ENCODE measurements at regions not wholly inside any gene's neighbourhood (a gene's known extent, or its start where the extent isn't known, plus 50 kb on each side); places are given as distances from the start of the nearest gene placed in this dataset.

DNA sequence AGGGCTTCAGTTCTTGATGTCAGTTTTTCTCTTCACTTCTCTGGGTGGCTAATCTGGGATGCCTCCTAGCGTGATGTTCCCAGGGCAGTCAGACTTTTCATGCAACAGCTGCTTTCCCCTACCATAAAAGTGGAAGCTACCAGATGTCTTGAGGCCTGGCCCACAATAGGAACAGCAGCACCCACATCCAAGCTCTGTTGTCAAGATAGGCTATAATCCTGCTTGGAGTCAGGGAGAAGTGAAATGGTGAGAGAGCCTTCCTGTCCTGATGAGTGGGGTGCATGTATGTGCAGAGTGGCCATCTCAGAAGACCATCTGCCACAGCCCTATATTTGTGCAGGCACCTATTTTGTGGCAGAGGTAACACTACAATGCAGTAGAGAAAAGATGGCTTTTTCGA, 108.0 kb downstream of the HTR5A start:
- no peak for DNase-seq (ENCODE audit: low read depth)

DNA sequence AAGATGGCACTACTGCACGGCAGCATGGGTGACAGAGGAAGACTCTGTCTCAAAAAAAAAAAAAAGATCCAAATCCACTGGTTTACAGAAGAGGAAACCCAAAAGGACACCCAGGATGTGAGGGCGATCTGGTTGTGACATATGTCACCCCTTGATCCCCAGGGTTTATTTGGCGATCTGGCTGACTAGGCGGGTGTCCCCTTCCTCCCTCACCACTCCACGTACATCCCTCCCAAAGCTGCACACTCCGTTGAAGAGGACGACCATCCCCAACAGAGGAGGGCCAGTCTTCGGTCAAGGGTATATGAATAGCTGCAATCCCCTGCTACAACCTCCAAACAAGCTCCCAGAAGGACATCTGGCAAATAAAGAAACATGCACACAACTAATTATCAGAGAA, 111.6 kb downstream of the HTR5A start:
- no peak for DNase-seq (ENCODE audit: low read depth)

DNA sequence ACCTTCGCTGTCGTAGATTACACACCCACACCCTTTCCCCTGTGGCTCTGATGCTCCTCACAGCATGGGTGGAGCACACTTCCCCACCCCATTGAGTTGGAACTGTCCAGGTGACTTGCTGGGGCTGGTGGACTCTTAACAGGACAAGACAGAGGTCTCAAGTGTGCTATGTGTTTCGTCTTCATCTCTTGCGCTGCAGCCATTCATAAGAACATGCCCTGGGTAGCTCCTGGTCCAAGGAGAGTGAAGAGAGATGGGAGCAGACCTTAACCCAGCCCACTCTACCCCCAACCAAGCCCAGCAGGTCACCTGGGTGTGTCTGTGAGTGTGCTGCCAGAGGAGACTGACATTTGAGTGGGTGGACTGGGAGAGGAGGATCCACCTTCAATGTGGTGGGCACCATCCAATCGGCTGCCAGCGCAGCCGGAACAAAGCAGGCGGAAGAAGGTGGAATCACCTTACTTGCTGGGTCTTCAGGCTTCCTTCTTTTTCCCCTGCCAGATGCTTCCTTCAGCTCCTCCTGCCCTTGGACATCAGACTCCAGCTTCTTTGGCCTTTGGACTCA, 112.4 kb downstream of the HTR5A start:
- DNase-seq (ENCODE audit: low read depth), result no peak

DNA sequence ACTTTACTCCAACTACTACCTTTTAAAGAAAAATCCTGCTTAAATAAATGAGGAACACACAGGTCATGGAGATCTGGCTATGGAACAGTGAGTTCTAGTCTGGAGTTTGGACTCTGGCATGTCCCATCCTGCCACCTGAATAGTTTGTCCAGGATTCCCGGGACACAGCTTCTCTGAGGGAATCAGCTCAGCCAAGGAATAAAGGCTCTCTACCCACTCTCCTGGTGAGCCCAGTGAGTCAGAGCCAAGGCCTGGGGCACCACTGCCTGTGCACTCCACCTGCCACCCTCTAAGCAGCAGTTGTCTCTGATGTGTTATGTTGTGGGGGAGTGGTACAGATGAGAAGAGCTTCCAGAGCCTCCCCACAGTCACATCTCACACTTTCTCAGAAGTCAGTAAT, 113.5 kb downstream of the HTR5A start:
- DNase-seq (ENCODE audit: low read depth), result no peak

DNA sequence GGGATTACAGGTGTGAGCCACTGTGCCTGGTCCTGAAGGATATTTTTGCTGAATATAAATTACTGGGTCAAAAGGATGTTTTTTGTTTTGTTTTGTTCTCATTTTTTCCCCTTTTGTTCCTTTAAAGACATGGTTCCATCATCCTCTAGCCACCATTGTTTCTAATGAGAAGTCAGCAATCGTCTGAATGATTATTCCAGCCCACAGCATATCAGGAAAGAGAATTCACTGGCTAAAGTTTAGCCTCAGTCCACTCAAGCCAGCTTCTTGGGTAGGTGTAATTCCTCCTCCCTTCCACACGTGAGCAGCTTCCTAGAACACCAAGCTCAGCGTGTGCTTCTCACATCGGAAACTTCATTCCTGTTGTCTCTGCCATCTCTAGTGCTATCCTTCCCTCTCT, 112.8 kb upstream of the INSIG1 start:
- DNase-seq (ENCODE audit: low read depth), result no peak

DNA sequence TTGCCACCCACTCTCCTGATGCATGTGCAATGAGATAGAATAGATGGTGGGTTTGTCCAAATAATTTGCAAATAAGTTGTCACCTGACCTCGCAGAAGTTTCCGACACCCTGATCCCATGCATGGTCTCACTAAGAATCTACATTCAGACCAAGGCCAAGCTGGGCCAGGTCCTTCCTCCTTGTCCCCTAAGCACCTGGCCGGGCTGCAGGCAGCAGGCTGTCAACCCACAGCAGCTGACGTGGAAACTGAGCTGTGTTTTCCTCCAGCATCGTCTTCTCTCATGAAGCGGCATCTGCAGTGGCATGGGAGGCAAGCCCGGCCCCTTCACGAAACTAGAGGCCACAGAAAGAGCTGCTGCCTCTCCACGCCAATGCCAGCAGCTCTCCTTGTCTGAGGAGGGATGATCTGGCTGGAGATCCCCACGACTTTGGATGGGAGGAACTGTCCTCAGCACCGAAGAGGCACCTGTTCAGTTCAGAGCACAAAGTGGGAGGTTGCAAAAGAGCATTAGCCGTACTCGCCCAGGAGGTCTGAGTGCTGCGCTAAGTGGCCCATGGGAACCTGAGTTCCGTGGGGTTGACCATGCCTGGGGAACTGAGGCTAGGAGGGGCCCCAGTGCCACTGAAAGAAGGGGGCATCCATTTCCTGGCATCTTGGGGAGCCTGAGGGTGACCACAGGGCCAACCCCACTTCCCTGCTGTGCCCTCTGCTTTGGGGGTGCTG, 110.5 kb upstream of the INSIG1 start:
- DNase-seq (ENCODE audit: low read depth), result no peak

DNA sequence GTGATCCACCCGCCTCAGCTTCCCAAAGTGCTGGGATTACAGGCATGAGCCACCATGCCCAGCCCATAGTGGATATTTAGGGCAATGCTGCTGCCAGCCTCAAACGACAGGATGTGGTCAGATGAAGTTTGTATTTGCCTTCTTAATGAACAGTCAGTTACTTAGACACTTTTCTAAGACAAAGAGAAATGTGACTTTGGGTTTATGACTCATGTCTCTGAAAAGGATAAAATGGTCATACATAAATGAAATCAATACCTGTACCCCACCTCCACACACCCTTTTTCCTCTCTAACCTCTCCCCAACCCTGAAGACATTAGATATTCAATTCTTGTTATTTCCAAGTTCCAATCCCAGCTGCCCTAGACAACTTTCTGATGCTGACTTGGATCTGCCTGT, 109.3 kb upstream of the INSIG1 start:
- DNase-seq (ENCODE audit: low read depth), result peak; percentile 69

DNA sequence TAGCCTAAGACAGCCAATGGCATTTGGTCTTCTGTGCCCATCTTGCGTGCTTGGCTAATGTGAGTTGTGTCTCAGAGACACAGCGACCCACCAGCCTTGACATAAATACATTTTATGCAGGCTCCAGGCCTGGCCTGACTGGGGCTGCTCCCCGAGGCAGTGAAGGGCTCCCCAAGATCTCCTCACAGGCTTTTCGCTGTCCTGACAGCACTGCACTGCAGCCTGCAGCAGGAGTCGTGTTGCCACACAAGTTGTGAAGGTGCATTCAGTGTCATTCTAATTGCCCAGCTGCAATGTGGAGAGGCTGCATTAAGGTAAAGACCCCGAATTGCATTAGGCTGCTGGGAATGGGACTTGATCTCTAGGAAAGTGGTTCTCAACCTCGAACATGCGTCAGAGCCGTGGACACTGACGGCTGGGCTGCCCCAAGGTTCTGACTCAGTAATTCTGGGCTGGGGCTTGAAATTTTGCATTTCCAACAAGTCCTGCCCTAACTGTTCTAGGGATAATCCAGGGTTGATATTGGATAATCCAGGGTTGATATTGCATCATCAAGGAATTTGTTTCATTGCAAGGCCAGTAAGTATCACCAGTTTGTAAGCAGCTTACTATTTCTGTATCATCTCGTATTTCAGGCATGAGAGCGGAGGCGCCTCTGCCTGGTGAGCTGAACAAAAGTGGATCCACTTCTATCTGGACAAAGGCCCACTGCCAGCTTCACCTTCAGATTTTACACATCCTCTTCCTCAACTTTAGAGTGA, 108.7 kb upstream of the INSIG1 start:
- DNase-seq (ENCODE audit: low read depth), result peak; percentile 15

DNA sequence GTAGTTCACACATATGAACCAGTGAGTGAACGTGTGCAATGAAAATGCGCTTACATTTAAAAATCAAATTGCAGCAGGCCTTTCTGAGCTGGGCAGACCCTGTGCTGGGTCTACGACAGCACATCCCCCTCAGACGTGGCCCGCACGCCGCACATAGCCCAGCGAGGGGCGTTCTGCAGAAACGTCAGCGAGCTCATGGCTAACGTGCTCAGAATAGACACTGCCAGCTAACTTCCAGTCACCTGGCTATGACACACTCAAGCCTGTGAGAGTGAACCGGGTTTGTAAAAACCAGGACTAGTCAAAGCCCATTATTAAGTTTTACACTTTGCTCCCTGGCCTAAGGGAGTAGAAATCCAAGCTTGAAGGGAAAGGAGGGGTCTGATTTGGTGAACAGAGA, 108.1 kb upstream of the INSIG1 start:
- DNase-seq (ENCODE audit: low read depth), result no peak

DNA sequence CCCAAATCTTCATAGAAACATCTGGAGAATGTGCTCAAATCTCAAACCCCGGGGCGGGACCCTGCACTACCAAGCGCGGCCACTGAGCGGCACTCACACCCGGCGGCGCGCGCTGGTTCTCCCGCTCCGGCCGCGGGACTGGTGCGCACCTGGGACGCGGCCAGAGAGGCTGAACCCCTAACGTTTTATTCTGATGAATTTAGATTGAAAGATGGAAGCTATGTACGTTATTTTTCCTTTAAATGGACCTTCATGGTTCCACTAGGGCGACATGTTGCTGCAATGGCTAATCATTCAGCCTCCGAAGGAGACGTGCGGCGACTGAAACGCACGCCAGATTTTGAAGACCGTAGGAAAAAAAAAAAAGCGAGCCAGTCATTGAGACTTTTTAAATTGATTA, 107.0 kb upstream of the INSIG1 start:
- peak; percentile 21 for DNase-seq (ENCODE audit: low read depth)

DNA sequence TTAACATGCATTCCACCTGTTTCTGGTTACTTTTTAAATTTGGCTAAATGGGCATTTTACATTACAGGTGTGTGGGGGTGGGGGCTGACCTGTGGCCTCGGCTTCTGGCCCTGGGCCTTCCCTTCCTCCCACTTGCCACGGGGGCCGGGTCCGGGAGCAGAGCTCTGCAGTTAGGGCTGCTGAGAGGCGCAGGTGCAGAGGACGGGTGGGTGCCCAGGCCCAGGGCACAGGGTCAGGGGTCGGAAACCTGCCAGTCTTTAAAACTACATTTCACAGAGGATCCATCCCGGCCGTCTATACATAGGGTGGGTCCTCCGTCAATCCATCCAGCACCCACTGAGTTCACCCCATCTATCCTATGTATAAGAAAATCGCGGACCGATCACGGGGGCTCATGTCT, 106.5 kb upstream of the INSIG1 start:
- DNase-seq (ENCODE audit: low read depth), result no peak

DNA sequence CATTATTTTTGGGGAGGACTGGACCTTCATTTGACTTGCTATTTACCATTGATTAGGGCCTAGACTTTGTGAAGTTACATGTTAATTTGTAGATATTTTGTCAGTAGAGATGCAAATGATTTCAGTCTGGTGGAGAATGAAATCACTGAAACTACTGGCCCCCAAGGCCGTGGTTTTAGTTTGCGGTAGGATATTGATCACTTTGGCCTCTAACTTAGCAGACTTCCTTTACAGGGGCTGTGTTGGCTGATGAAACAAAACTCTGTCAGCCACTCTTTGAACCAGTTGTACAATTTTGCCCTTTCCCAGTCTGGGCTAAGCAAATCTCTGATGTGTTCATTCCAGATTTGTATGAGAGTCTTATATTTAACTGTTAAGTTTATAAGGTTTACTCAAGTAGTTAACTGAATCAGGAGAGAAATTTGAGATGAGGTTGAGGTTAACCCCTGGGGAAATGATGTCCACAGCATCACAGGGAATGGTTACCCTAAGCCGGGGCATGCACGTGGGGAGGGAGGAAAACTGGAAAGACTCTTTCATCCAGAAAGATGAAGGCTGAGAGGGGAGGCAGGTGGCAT, 105.7 kb upstream of the INSIG1 start:
- DNase-seq (ENCODE audit: low read depth), result no peak

DNA sequence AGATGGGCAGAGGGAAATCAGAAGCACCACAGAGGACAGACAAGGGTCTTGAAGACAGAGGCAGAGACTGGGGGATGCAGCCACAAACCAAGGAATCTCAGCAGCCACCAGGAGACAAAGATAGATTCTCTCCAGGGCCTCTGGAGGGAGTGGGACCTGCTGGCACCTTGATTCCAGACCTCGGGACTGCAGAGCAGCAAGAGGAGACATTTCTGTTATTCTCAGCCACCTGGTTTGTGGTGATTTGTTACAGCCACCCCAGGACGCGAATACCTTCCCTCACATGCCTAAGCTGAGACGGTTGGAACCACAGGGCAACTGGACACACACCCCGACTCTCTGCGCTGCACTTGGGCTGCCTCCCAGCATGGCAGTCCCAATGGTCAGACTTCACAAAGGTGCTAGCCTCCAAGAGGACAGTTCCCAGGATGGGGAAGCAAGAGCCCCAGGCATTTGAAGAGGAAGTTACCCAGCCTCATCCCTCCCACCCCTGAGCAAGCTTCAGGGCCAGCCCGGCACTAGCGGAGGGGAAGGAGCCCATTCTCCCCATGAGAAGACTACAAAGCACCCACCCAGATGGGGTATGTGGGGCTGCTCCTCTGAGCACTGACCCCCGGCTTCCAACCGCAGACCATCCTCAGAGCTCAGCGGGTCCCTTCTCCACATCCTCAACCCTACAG, 104.6 kb upstream of the INSIG1 start:
- DNase-seq (ENCODE audit: low read depth), result no peak

DNA sequence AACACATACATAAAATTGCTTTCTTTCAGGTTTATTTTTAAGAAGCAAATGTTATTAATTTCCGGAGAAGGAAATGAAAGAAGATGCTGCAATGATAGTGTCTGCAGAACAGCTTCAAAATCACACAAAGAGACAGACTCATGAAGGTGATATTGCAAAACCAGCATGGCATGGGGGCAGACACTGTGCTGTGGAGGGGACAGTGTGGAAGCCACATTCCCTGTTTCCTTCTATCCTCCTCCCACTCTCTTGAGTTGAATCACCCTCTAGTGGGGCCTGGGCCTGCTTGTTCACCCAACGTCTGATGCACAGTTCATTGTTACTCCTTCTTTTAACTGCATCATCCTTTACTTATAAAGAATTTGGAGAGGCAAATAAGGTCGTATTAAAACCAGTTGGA, 104.0 kb upstream of the INSIG1 start:
- no peak for DNase-seq (ENCODE audit: low read depth)

DNA sequence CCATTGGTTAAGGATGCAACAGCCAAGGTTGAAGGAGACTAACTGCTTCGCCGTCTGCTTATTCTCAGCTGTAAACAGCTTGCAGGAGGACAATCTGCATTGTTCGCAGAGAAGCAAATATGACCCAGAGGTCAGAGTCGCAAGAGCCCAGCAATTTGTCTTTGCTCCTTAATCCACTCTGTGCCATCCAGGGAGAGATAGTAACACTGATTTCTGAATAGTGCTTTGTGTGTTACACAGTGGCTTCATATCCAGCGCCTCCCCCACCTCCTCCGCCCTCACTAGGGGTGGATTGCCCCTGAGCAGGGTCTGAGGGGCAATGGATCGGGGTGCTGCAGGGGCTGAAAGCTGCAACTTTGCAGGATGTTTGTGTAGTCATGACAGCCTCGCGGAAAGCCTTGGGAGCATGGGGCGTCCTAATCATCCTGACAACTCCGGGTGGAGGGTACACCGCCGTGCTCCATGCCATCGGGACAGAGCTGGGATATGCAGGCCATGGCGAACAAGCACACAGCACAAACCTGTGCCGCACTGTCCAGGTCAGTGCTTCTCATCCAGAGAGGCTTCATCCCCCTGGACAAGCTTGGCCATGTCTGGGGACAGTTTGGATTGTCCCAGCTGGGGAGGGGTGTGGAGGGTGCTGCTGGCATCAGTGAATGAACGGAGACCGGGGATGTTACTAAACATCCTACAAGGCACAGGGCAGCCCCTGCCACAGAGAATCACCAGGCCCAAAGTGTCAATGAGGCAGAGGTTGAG, 103.1 kb upstream of the INSIG1 start:
- DNase-seq (ENCODE audit: low read depth), result no peak

DNA sequence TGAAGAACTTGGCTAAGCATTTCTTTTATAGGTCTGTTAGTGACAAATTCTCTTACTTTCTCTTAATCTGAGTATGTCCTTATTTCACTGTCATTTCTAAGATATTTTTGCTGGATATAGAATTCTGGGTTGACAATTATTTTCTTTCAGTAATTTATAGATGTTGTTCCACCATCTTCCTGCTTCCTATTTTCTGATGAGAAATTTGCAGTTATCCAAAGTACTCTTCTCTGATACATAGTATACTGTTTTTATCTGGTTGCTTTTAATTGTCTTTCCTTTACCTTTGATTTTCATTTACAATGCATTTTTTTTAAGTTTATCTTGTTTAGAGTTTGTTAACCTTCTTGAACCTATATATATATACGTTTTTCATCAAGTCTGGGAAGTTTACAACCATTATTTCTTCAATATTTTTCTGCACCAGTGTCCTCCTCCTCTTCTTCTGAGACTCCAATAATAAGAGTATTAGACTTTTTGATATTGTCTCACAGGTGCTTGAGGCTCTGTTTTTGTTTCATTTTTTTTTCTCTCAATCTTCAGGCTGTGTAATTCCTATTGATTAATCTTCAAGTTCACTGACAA, 101.6 kb upstream of the INSIG1 start:
- no peak for DNase-seq (ENCODE audit: low read depth)

DNA sequence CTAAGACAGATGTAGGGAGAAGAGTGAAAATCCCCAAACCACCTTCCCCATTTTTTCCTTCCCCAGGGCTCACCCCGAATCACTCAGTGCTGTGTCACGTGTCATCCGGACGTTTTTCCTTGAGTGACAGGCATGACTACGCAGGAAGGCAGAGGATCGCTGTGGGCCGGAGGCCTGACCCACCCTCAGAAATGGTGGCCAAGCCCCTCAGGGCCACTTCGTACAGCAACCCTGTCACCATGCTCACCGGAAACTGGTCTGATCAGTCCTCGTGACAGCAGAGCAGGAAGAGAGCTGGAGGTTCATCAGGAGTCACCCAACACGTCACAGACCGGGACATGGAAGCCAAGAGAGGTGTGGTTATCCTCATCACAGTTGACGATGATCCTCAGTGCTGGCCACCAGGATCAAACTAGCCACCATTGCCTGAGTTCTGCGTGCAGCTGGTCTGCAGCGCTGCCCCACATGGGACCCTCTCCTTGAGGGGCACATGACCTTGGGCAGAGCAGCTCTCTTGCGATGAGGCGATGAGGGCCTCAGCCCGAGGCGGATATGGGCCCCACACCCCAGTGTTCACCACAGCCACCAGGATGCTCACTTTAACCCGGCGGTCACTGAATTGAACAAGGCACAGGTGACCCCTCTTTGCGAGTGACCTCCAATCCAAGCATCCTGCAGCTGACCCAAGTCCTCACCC, 99.3 kb upstream of the INSIG1 start:
- DNase-seq (ENCODE audit: low read depth), result no peak

DNA sequence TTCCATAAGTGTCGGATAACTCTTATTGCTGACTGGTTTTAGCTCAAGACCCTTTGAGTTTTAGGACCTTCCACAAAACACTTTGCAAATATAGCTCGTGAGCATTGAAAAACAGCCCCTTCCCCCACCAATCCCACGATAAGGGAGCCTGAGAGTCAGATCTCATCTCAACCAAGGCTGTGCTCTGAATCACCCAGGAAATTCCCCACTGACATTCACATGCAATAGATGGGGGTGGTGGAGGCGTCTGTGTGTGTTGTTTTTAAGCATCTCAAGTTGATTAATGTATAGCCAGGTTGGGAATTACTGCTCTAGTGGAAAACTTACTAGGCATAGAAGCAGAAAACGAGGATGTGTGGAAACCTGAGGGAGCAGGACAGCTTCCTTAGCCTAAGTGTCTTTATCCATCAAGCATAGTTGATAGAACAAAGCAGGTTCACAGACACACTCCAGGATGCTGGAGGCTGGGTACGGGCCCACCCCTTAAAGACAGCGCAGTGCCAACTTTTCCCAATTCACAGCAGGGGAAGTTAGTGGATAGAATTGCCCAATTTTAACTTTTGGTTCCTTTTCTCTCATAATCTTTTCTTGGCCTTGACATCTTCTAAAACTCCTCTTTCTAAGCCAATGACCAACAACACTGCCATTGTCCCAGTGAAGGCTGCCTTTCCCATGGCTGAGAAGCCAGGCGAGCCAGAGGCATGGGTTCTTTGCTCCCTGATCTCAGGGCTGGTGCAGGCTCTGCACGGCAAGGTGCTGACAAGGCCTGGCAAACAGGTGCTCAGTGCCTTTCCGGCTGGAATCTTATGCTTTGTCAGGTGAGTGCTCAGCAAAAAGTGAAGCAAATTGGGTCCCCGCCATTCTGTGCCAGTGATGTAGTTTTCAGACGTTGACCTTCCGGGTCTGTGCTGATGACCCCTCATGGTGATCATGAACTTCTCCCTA, 98.5 kb upstream of the INSIG1 start:
- DNase-seq (ENCODE audit: low read depth), result peak; percentile 39

Data from HT1080 (cell line).